AG04449 (cell line): ENCODE measurements at regions not wholly inside any gene's neighbourhood (a gene's known extent, or its start where the extent isn't known, plus 50 kb on each side); places are given as distances from the start of the nearest gene placed in this dataset.
"Not testable (repeated sequence)": the region's sequence is repeated elsewhere in the genome, so short reads cannot be mapped to it uniquely, and the experiment has no call there.

Experiments used
- CTCF ChIA-PET: fragments of 350-600 bp; formaldehyde crosslinking; extraction: SDS; loops from one replicate; lab custom pipeline; 2021; ENCODE audit warnings: antibody characterized with exemption; lab: Yijun Ruan, JAX
- POLR2A ChIA-PET: fragments of 400-600, 350-600 bp; formaldehyde crosslinking; extraction: SDS; loops from one replicate; lab custom pipeline; 2020; ENCODE audit warnings: antibody characterized with exemption, inconsistent platforms; lab: Yijun Ruan, JAX
- DNase-seq: peaks from one replicate; pipeline ENCODE4 v3.0.0-alpha.2; 2010; ENCODE audit warnings: low read depth, low spot score
- H3K4me3 ChIP-seq: 2 replicates; pipeline ENCODE4 v1.5.1; 2011; ENCODE audit warnings: low read depth, mild to moderate bottlenecking, control low read depth, low read length
- TF ChIP-seq, protein P1 (sequence below): IDR thresholded peaks from one replicate; pipeline ENCODE4 v1.5.1; 2011; ENCODE audit warnings: mild to moderate bottlenecking, moderate library complexity, low read length, control low read depth, inconsistent platforms; ENCODE audit not compliant: insufficient read depth; ENCODE audit errors: missing control alignments

GRCh38 chr4:84150177-84150576, 348.9 kb downstream of the NKX6-1 start:
- TF ChIP-seq, protein P1, sequence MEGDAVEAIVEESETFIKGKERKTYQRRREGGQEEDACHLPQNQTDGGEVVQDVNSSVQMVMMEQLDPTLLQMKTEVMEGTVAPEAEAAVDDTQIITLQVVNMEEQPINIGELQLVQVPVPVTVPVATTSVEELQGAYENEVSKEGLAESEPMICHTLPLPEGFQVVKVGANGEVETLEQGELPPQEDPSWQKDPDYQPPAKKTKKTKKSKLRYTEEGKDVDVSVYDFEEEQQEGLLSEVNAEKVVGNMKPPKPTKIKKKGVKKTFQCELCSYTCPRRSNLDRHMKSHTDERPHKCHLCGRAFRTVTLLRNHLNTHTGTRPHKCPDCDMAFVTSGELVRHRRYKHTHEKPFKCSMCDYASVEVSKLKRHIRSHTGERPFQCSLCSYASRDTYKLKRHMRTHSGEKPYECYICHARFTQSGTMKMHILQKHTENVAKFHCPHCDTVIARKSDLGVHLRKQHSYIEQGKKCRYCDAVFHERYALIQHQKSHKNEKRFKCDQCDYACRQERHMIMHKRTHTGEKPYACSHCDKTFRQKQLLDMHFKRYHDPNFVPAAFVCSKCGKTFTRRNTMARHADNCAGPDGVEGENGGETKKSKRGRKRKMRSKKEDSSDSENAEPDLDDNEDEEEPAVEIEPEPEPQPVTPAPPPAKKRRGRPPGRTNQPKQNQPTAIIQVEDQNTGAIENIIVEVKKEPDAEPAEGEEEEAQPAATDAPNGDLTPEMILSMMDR: no peak
- no peak overlapping the region for H3K4me3 ChIP-seq
- ChIA-PET POLR2A (no interaction called here), CTCF (no interaction called here)
- no peak for DNase-seq

DNA sequence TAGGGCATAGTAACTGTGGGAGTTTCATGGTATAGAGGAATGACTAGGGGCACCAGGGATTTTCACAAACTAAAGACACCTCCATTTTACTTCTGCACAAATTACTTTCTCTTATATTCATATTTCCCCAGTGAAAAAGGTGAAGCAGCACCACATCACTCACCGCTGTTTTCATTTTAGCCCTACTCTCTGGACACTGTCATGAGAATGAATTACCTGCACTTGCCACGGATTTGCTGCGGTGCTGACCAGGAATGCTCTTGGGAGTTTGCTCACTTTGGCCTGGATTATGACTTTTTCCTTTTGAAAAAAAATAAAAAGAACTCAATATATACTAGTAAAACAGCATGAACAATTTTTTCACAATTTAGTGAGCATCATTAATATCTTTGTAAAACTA, 351.3 kb downstream of the NKX6-1 start:
- DNase-seq: no peak

GRCh38 chr4:84146300-84146959, 352.7 kb downstream of the NKX6-1 start:
- ChIA-PET POLR2A (no interaction called here), CTCF (no interaction called here)
- TF ChIP-seq, protein P1: no peak
- H3K4me3 ChIP-seq: no peak overlapping the region
- no peak for DNase-seq

More for the DNA sequence above, 351.3 kb downstream of the NKX6-1 start:
- ChIA-PET POLR2A (no interaction called here), CTCF (no interaction called here)
- no peak overlapping the region for H3K4me3 ChIP-seq
- TF ChIP-seq, protein P1: no peak

- POLR2A ChIA-PET: no interaction called here
- TF ChIP-seq, protein P1: no peak
- no peak overlapping the region for H3K4me3 ChIP-seq
Observed at GRCh38 chr4:84145176-84145575, 353.9 kb downstream of the NKX6-1 start.

DNA sequence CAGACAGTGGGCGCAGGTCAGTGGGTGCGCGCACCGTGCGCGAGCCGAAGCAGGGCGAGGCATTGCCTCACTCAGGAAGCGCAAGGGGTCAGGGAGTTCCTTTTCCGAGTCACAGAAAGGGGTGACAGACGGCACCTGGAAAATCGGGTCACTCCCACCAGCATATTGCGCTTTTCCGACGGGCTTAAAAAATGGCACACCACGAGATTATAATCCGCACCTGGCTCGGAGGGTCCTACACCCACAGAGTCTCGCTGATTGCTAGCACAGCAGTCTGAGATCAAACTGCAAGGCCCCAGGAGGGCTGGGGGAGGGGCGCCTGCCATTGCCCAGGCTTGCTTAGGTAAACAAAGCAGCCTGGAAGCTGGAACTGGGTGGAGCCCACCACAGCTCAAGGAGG, 372.2 kb downstream of the NKX6-1 start:
- DNase-seq, POLR2A ChIA-PET, CTCF ChIA-PET: not testable (repeated sequence)

More at GRCh38 chr4:84145176-84145575, 353.9 kb downstream of the NKX6-1 start:
- CTCF ChIA-PET: no interaction called here
- DNase-seq: no peak

DNA sequence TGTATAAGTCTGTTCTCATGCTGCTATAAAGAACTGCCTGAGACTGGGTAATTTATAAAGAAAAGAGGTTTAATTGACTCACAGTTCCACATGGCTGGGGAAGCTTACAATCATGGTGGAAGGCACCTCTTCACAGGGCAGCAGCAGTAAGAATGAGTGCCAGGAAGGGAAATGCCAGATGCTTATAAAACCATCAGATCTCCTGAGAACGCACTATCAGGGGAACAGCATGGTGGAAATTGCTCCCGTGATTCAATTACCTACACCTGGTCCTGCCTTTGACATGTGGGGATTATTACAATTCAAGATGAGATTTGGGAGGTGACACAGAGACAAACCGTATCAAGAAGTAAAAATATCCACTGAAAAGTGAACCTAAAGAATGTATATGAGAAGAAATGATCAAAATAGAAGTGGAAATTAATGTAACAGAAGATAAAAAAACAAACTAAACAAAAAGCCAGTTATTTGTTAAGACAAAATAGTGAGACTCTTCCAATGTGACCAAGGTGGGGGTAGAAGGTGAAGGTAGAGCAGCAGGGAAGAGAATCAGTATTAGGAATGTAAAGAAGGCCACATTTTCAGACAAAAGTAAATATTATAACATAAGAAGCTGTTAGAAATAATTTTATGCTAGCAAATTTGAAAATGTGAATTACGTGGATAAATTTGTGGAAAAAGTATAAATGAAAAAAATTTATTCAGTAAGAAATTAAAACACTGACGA, 372.9 kb downstream of the NKX6-1 start:
- CTCF ChIA-PET: no interaction called here
- H3K4me3 ChIP-seq: no peak overlapping the region
- TF ChIP-seq, protein P1: no peak

More for the DNA sequence above, 372.2 kb downstream of the NKX6-1 start:
- not testable (repeated sequence) for H3K4me3 ChIP-seq

More for the DNA sequence above, 372.9 kb downstream of the NKX6-1 start:
- POLR2A ChIA-PET: no interaction called here
- no peak for DNase-seq
